ENCODE measurements at regions not wholly inside any gene's neighbourhood (a gene's known extent, or its start where the extent isn't known, plus 50 kb on each side); places are given as distances from the start of the nearest gene placed in this dataset.

GRCh38 chr2:173775440-173775839, 189.7 kb downstream of the SP3 start:
- DNase-seq, result no peak

GRCh38 chr2:173782681-173783080, 182.5 kb downstream of the SP3 start:
- no peak for DNase-seq

GRCh38 chr2:173783382-173783781, 181.8 kb downstream of the SP3 start:
- no peak for DNase-seq

- no peak for DNase-seq
Measured at GRCh38 chr2:173785813-173786212, 179.4 kb downstream of the SP3 start.

GRCh38 chr2:173791502-173791901, 173.7 kb downstream of the SP3 start:
- DNase-seq, result no peak

GRCh38 chr2:173792166-173792565, 173.0 kb downstream of the SP3 start:
- no peak for DNase-seq

- DNase-seq, result no peak
Measured at GRCh38 chr2:173792741-173793140, 172.4 kb downstream of the SP3 start.

- no peak for DNase-seq
Measured at GRCh38 chr2:173793709-173794565, 171.2 kb downstream of the SP3 start.

- DNase-seq, result no peak
Measured at GRCh38 chr2:173797586-173798263, 167.4 kb downstream of the SP3 start.

- DNase-seq, result no peak
Measured at GRCh38 chr2:173802518-173802917, 162.7 kb downstream of the SP3 start.

GRCh38 chr2:173803449-173803848, 161.7 kb downstream of the SP3 start:
- no peak for DNase-seq

GRCh38 chr2:173806761-173807160, 158.4 kb downstream of the SP3 start:
- no peak for DNase-seq

GRCh38 chr2:173808718-173809117, 156.5 kb downstream of the SP3 start:
- no peak for DNase-seq

- no peak for DNase-seq
Measured at GRCh38 chr2:173812321-173812720, 152.9 kb downstream of the SP3 start.

GRCh38 chr2:173814306-173814705, 150.9 kb downstream of the SP3 start:
- DNase-seq, result no peak

- DNase-seq, result no peak
Measured at GRCh38 chr2:173815772-173816171, 149.4 kb downstream of the SP3 start.

GRCh38 chr2:173817582-173817981, 147.6 kb downstream of the SP3 start:
- DNase-seq, result no peak

- DNase-seq, result no peak
Measured at GRCh38 chr2:173818285-173818684, 146.9 kb downstream of the SP3 start.

- DNase-seq, result no peak
Measured at GRCh38 chr2:173819852-173820251, 145.3 kb downstream of the SP3 start.

GRCh38 chr2:173821451-173821850, 143.7 kb downstream of the SP3 start:
- DNase-seq, result no peak

- DNase-seq, result no peak
Measured at GRCh38 chr2:173822889-173823542, 142.2 kb downstream of the SP3 start.

GRCh38 chr2:173823543-173823939, 141.6 kb downstream of the SP3 start:
- DNase-seq, result no peak

- no peak for DNase-seq
Measured at GRCh38 chr2:173828189-173829142, 136.7 kb downstream of the SP3 start.

Measured in NCI-H2081 treated with DMSO at 0.1 percent for 48 hours (cell line).